Keratinocyte (primary cell): ENCODE measurements at regions not wholly inside any gene's neighbourhood (a gene's known extent, or its start where the extent isn't known, plus 50 kb on each side); places are given as distances from the start of the nearest gene placed in this dataset.

Experiments
- EZH2 ChIP-seq: IDR thresholded peaks from one replicate; pipeline ENCODE4 v1.6.1; 2012; ENCODE audit warnings: inconsistent platforms, mild to moderate bottlenecking, low read length, moderate library complexity
- TF ChIP-seq, protein P1 (sequence below), 3 experiments: IDR thresholded peaks in 1 of 3; conservative IDR thresholded peaks in 1 of 3; optimal IDR thresholded peaks in 1 of 3; 2 replicates in 2 of 3; 3 replicates in 1 of 3; pipeline versions ENCODE3 to v1.5.1; 2011; ENCODE audit warnings: low read length in 3 of 3, mild to moderate bottlenecking in 3 of 3, moderate library complexity in 2 of 3, control low read depth in 1 of 3, inconsistent platforms in 1 of 3; ENCODE audit not compliant: insufficient read depth in 2 of 3; ENCODE audit errors: extremely low read depth in 1 of 3

DNA sequence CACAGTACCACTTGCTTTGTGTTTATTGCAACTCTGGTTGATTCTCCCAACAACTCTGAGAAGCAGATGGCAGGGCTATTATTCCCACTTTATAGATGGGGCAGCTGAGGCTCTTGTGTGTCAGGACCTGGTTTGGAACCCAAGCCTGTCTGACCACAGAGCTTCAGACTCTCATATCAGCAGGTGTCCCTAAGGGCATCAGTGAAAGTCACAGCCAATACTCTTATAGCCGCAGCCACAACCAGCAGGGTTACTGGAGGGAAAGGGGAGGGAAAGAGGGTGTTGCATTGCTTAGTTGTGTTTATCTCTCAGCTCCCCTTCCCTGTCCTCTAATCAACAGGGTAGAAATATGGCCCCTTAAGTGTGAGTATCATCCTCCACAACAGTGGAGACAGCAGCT lies 304.0 kb downstream of the RRAGC start:
- TF ChIP-seq, protein P1, sequence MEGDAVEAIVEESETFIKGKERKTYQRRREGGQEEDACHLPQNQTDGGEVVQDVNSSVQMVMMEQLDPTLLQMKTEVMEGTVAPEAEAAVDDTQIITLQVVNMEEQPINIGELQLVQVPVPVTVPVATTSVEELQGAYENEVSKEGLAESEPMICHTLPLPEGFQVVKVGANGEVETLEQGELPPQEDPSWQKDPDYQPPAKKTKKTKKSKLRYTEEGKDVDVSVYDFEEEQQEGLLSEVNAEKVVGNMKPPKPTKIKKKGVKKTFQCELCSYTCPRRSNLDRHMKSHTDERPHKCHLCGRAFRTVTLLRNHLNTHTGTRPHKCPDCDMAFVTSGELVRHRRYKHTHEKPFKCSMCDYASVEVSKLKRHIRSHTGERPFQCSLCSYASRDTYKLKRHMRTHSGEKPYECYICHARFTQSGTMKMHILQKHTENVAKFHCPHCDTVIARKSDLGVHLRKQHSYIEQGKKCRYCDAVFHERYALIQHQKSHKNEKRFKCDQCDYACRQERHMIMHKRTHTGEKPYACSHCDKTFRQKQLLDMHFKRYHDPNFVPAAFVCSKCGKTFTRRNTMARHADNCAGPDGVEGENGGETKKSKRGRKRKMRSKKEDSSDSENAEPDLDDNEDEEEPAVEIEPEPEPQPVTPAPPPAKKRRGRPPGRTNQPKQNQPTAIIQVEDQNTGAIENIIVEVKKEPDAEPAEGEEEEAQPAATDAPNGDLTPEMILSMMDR (optimal IDR thresholded peaks at IDR 0.05 in 1 of 3, IDR thresholded peaks at IDR 0.05 in 1 of 3, conservative IDR thresholded peaks at IDR 0.05 in 1 of 3; ENCODE audit: extremely low read depth in 1 of 3, insufficient read depth in 2 of 3, low read length in 3 of 3): no peak
- no peak for TF ChIP-seq EZH2
